HAP-1 (cell line): ENCODE measurements at regions not wholly inside any gene's neighbourhood (a gene's known extent, or its start where the extent isn't known, plus 50 kb on each side); places are given as distances from the start of the nearest gene placed in this dataset.

Experiments used
- DNase-seq, 2 experiments: peaks; one replicate each; pipeline ENCODE4 v3.0.0-alpha.2; 2016 to 2020; ENCODE audit warnings: low spot score in 2 of 2
- H3K27me3 ChIP-seq: fragments of 250-450 bp; sonication (Bioruptor Pico); 2 replicates; pipeline ENCODE4 v1.5.1; 2020; ENCODE audit warnings: low read depth, mild to moderate bottlenecking, moderate library complexity
- H3K36me3 ChIP-seq: fragments of 250-450 bp; sonication (Bioruptor Pico); replicated peaks from 2 replicates; pipeline ENCODE4 v1.5.1; 2020; ENCODE audit warnings: mild to moderate bottlenecking
- H3K4me1 ChIP-seq: fragments of 250-450 bp; sonication (Bioruptor Pico); 2 replicates; pipeline ENCODE4 v1.5.1; 2020; ENCODE audit warnings: mild to moderate bottlenecking
- H3K4me3 ChIP-seq: fragments of 250-450 bp; sonication (Bioruptor Pico); 2 replicates; pipeline ENCODE4 v1.5.1; 2020; ENCODE audit warnings: mild to moderate bottlenecking, moderate library complexity
- H3K9me3 ChIP-seq: fragments of 250-450 bp; sonication (Bioruptor Pico); 2 replicates; pipeline ENCODE4 v1.5.1; 2020; ENCODE audit warnings: mild to moderate bottlenecking, moderate library complexity
- in situ Hi-C: fragments of 300-500 bp; cut with MboI; formaldehyde crosslinking; loops from 3 replicates; pipeline ENCODE4 v1.14.3; 2020; ENCODE audit warnings: low sequenced_read_pairs, inconsistent platforms, mixed read lengths

GRCh38 chr3:23750573-23751210 is 55.1 kb upstream of the UBE2E1 start:
- Histone ChIP-seq H3K27me3 (no peaks in the 10 kb centered on the region), H3K36me3 (no peaks in the 10 kb centered on the region), H3K4me1 (peaks cover 16% of the 10 kb centered on the region), H3K4me3 (no peak overlapping the region), H3K9me3 (no peaks in the 10 kb centered on the region)
- in situ Hi-C loops: no loop called here
- DNase-seq: no peak

DNA sequence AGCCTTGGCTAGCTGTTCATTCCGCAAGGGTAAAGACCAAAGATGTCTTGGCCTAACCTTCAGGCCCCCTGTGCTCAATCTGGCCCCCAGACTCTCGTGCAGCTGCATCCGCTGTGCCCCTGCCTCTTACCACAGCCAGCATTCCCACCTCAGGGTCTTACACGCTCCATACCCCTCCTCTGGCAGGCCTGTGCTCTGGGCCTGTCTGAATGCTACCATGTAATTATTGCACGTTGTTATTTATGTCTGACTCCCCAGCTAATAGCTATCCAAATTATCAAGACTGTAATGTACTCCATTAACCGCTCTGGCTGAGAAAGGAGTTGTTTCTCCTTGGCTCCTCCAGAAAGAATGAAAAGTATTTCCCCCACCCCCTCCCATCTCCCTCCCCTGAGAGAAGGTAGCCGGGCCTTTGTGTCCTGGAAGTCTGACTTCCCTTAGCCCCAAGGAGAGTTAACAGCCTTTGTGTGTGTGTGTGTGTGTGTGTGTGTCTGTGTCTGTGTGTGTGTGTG is 54.5 kb upstream of the UBE2E1 start:
- DNase-seq: peak; percentile 60 to 62
- in situ Hi-C loops: no loop called here
- Histone ChIP-seq H3K4me3 (no peak overlapping the region), H3K9me3 (no peaks in the 10 kb centered on the region), H3K4me1 (peaks cover 16% of the 10 kb centered on the region), H3K36me3 (no peaks in the 10 kb centered on the region), H3K27me3 (no peaks in the 10 kb centered on the region)

DNA sequence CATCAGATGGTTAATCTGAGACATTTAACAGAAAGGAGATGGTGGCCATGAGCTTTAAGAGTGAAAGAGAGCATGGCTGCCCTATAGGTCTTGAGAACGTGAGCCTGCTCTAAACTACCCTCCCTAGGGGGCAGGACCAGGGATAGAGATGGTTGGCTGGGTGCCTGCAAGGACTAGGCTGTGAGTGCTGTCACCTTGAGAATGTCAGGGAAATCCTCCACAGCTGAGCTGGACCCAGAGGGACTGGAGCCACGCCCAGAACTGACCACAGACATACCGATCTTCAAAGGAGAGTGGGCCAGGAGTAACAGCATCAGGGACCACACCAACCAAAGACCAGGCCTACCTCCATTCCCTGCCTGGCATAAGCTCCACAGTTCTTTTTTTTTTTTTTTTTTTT is 53.6 kb upstream of the UBE2E1 start:
- H3K4me1 ChIP-seq: peaks cover 16% of the 10 kb centered on the region
- H3K4me3 ChIP-seq: no peak overlapping the region
- no peaks in the 10 kb centered on the region for H3K36me3 ChIP-seq
- no peaks in the 10 kb centered on the region for H3K27me3 ChIP-seq
- no peak for DNase-seq
- H3K9me3 ChIP-seq: no peaks in the 10 kb centered on the region
- in situ Hi-C loops: no loop called here

DNA sequence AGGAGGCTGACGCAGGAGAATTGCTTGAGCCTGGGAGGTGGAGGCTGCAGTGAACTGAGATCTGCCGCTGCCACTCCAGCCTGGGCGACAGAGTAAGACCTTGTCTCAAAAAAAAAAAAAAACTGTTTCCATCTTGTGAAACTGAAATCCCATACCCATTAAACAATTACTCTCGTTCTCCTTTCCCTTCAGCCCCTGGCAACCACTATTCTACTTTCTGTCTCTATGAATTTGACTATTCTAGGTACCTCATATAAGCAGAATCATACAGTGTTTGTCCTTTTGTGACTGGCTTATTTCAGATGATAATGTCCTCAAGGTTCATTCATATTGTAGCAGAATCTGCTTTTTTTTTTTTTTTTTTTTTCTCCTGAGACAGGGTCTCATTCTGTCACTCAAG is 51.5 kb upstream of the UBE2E1 start:
- Histone ChIP-seq H3K4me3 (no peak overlapping the region), H3K4me1 (peaks cover 9% of the 10 kb centered on the region; the same call in 1 of the 2 replicates), H3K36me3 (no peaks in the 10 kb centered on the region), H3K9me3 (no peaks in the 10 kb centered on the region), H3K27me3 (no peaks in the 10 kb centered on the region)
- in situ Hi-C loops: no loop called here
- no peak for DNase-seq
